Heart right ventricle (tissue), 16 donors: ENCODE measurements at regions not wholly inside any gene's neighbourhood (a gene's known extent, or its start where the extent isn't known, plus 50 kb on each side); places are given as distances from the start of the nearest gene placed in this dataset.

Experiments used
- ATAC-seq, 8 donors: fragments of 200-7000 bp; cut with Tn5 transposase; one replicate each; pipeline ENCODE4 v1.9.1; 2020; ENCODE audit warnings: mild to moderate bottlenecking in 8 of 8, moderate library complexity in 8 of 8, moderate number of reproducible peaks in 1 of 8
- DNase-seq, 2 donors: peaks; one replicate each; pipeline ENCODE4 v3.0.0-alpha.2; 2020
- H3K27ac ChIP-seq, 10 donors: fragments of 200-600 bp; sonication (generic) in 2 of 10; one replicate each; pipeline versions ENCODE4 v1.5.0 to v1.8.0; 2020 to 2022; ENCODE audit warnings: mild to moderate bottlenecking in 3 of 10
- H3K27me3 ChIP-seq, 7 donors: fragments of 200-600 bp; one replicate each; pipeline ENCODE4 v1.8.0; 2021 to 2022; ENCODE audit warnings: mild to moderate bottlenecking in 2 of 7
- H3K36me3 ChIP-seq, 9 donors: fragments of 200-600 bp; sonication (generic) in 1 of 9; one replicate each; pipeline versions ENCODE4 v1.5.0 to v1.8.0; 2020 to 2022; ENCODE audit warnings: mild to moderate bottlenecking in 2 of 9
- H3K4me1 ChIP-seq, 9 donors: fragments of 200-600 bp; sonication (generic) in 1 of 9; one replicate each; pipeline versions ENCODE4 v1.5.0 to v1.8.0; 2020 to 2022; ENCODE audit warnings: mild to moderate bottlenecking in 4 of 9
- H3K4me3 ChIP-seq, 10 donors: fragments of 200-600 bp; sonication (generic) in 2 of 10; one replicate each; pipeline versions ENCODE4 v1.5.0 to v1.8.0; 2020 to 2022; ENCODE audit warnings: mild to moderate bottlenecking in 7 of 10, moderate library complexity in 2 of 10
- H3K9me3 ChIP-seq, 11 donors: fragments of 200-600 bp in 10 of 11; sonication (generic) in 2 of 11; one replicate each; pipeline versions ENCODE4 v1.5.0 to v1.8.0; 2013 to 2022; ENCODE audit warnings: mild to moderate bottlenecking in 2 of 11, control low read depth in 1 of 11, moderate library complexity in 1 of 11
- WGBS, 2 donors: extraction: QIAGEN DNeasy Blood & Tissue Kit; methylation state at CpG; one replicate each; pipeline ENCODE4 v1.1.7; 2013; ENCODE audit warnings: inconsistent platforms in 1 of 2; 5-methylcytosine and 5-hydroxymethylcytosine counted together
- intact Hi-C, 10 donors: fragments of 100-400 bp; cut with DNase I; formaldehyde crosslinking; loops; one replicate each; pipeline versions ENCODE4 v1.11.1 to v1.14.2; 2022
- TF ChIP-seq, protein P1 (sequence below), 9 donors: fragments of 200-600 bp; sonication (generic) in 2 of 9; IDR thresholded peaks; one replicate each; pipeline versions ENCODE4 v1.5.0 to v1.8.0; 2021 to 2022; ENCODE audit warnings: antibody characterized with exemption in 9 of 9, mild to moderate bottlenecking in 5 of 9, moderate library complexity in 1 of 9
- donor health status: Arrhythmogenic right ventricular cardiomyopathy.
- donor health status: ischemic (EF 13 %, LVEDD 7.1; RV severe dilation, severe dysfunction).
- donor health status: healthy with polysubstance abuse.
- donor health status: DM: no; HTN: yes; CAD: no.
- donor health status: DM: no; HTN: no; CAD: no.
- donor health status: ischemic (EF 25% LVEDD 6.9; RV normal size, moderate dysfunction).
- donor health status: ischemic (EF 25% LVEDD 5.7; RV mildly dilated, moderate dysfunction).
- donor health status: healthy.
- donor health status: DM: yes; HTN: yes; CAD: no.
- donor health status: Ischemic cardiomyopathy.
- donor health status: ischemic (EF 35%, LVEDD 5.7; RV mildly dilated, moderate dysfunction).
- donor health status: nonischemic (EF 11% LVEDD 7.7; RV severe dilation, severe dysfunction).
- donor health status: DM: yes; HTN: yes; CAD: no.
- donor health status: PGD.
- donor health status: ischemic (EF 29% LVEDD 5.4; RV normal size, mild dysfunction).
- donor health status: nonischemic (EF 23%, LVEDD 6.1; RV moderate dilation, normal function).

DNA sequence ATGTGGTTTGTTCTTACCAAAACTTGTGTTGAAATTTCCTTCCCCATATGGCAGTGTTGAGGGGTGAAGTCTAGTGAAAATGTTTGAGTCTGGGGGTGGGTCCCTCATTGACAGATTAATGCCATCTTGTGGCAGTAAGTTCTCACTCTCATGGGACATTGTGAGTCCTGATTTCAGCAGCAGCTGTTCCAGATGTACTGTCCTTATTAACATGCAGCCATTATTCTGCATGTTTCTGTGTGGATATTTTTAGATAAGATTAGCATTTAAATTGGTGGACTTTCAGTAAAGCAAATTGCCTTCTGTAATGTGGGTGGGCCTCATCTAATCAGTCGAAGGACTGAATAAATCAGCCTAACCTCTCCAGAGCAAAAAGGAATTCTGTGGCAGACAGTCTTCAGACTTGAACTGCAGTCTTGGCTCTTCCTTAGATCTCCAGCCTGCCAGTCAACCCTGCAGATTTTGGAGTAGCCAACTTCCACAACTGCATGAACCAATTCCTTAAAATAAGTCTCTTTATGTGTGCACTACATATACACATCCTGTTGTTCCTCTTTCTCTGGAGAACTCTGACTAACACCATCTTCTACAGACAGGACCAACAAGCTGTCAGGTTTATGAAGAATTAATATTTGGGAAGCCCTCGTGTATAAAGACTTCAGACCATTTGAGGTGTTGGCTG lies 138.7 kb upstream of the ZNF516 start:
- TF ChIP-seq, protein P1, sequence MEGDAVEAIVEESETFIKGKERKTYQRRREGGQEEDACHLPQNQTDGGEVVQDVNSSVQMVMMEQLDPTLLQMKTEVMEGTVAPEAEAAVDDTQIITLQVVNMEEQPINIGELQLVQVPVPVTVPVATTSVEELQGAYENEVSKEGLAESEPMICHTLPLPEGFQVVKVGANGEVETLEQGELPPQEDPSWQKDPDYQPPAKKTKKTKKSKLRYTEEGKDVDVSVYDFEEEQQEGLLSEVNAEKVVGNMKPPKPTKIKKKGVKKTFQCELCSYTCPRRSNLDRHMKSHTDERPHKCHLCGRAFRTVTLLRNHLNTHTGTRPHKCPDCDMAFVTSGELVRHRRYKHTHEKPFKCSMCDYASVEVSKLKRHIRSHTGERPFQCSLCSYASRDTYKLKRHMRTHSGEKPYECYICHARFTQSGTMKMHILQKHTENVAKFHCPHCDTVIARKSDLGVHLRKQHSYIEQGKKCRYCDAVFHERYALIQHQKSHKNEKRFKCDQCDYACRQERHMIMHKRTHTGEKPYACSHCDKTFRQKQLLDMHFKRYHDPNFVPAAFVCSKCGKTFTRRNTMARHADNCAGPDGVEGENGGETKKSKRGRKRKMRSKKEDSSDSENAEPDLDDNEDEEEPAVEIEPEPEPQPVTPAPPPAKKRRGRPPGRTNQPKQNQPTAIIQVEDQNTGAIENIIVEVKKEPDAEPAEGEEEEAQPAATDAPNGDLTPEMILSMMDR (IDR thresholded peaks at IDR 0.05) = no peak
- DNase-seq (no peak), ATAC-seq (no peak)
- Histone ChIP-seq H3K27me3 (no peaks in the 10 kb centered on the region), H3K27ac (no peak overlapping the region), H3K4me1 (no peaks in the 10 kb centered on the region), H3K36me3 (no peaks in the 10 kb centered on the region), H3K4me3 (no peak overlapping the region), H3K9me3 (peaks cover 0 to 17% (median 0%) of the 10 kb centered on the region in 11 donors)
- intact Hi-C loops = no loop called here
- 85 to 89% methylated on average over 2 of the region's 2 CpGs for WGBS, 2 donors

DNA sequence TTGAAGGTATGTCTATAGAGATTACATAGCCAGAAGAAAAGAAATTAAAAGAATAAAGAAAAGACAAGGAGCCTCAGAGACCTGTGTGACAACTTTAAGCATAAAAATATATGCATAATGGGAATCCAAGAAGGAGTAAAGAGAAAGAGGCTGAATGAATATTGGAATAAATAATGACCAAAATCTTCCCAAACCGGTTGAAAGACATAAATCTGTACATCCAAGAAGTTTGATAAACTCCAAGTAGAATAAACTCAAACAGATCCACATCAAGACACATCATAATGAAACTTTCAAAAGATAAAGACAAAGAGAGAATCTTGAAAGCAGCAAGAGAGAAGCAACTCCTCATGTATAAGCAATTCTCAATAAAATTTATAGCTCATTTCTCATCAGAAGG lies 132.4 kb upstream of the ZNF516 start:
- 91 to 94% methylated on average over 1 of the region's 1 CpG for WGBS, 2 donors

DNA sequence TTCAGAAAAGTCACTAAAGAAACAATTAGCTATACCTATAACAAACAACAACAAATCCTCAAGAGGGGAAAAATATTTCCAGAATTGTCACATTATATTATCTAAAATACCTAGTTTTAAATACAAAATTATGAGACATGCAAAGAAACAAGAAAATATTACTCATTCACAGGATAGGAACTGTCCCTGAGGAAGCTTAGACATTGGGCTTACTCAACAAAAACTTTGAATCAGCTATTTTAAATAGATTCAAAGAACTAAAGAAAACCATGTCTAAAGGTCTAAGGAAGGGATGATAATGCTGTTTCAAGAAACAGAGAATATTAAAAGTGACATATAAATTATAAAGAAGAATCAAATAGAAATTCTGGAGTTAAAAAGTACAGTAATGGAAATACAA lies 131.9 kb upstream of the ZNF516 start:
- DNase-seq = no peak
- TF ChIP-seq, protein P1 (IDR thresholded peaks at IDR 0.05) = no peak
- Histone ChIP-seq H3K9me3 (peaks cover 0 to 32% (median 0%) of the 10 kb centered on the region in 11 donors), H3K27me3 (peaks cover 0 to 13% (median 0%) of the 10 kb centered on the region in 7 donors), H3K4me3 (no peak overlapping the region), H3K27ac (no peak overlapping the region), H3K4me1 (peaks cover 0 to 3% (median 0%) of the 10 kb centered on the region in 9 donors), H3K36me3 (no peaks in the 10 kb centered on the region)
- no peak for ATAC-seq
- intact Hi-C loops = loop anchor here in 2 of 10 donors (10.0 kb wide), 2 partner anchors 132 to 222 kb away; partner anchors contain the start of gene ZNF516 (in 1 of the 2)

More for the DNA sequence above, 132.4 kb upstream of the ZNF516 start:
- H3K27me3 ChIP-seq = peaks cover 0 to 13% (median 0%) of the 10 kb centered on the region in 7 donors
- ATAC-seq (no peak), DNase-seq (no peak)
- intact Hi-C loops = loop anchor here in 2 of 10 donors (10.0 kb wide), 2 partner anchors 133 to 223 kb away; partner anchors contain the start of gene ZNF516 (in 1 of the 2)
- H3K4me3 ChIP-seq = no peak overlapping the region
- no peaks in the 10 kb centered on the region for H3K36me3 ChIP-seq
- TF ChIP-seq, protein P1 (IDR thresholded peaks at IDR 0.05) = no peak
- no peak overlapping the region for H3K27ac ChIP-seq
- no peaks in the 10 kb centered on the region for H3K4me1 ChIP-seq
- H3K9me3 ChIP-seq = peaks cover 0 to 35% (median 0%) of the 10 kb centered on the region in 11 donors

DNA sequence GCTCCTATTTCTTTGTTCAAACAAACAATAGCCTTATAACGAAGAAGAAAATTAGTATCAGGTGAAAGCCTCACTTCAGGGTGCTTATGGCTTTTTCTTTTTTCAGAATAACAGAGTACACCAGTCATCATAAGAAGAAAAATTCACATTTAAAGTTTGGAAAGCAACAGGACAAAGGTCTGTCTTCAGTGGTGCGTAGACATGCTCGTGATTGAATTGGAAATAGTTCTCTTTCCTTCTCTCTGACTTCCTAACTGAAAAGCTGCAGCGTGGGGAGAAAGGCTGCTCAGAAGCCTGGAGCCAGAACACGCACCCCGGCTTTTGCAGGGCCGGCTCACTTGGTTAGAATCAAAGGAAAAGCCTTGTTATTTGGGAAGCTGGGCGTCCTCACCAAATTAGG lies 127.6 kb upstream of the ZNF516 start:
- Histone ChIP-seq H3K36me3 (no peaks in the 10 kb centered on the region), H3K4me3 (no peak overlapping the region), H3K27me3 (peaks cover 0 to 13% (median 0%) of the 10 kb centered on the region in 7 donors), H3K4me1 (peaks cover 0 to 34% (median 16%) of the 10 kb centered on the region in 9 donors), H3K27ac (no peak overlapping the region), H3K9me3 (peaks cover 0 to 12% (median 0%) of the 10 kb centered on the region in 11 donors)
- intact Hi-C loops = loop anchor here in 7 of 10 donors (5.0 to 10.0 kb wide), 3 partner anchors 128 to 225 kb away; partner anchors contain the start of gene ZNF516 (in 1 of the 7)
- ATAC-seq (no peak), DNase-seq (no peak)
- 82 to 86% methylated on average over 8 of the region's 8 CpGs for WGBS, 2 donors
- TF ChIP-seq, protein P1 (IDR thresholded peaks at IDR 0.05) = no peak
